GM18519 (cell line): ENCODE measurements at regions not wholly inside any gene's neighbourhood (a gene's known extent, or its start where the extent isn't known, plus 50 kb on each side); places are given as distances from the start of the nearest gene placed in this dataset.

Source experiments
- ATAC-seq: cut with Tn5 transposase; IDR thresholded peaks from one replicate; pipeline ENCODE4 v1.9.1; 2021; ENCODE audit warnings: mild to moderate bottlenecking, moderate library complexity; ENCODE audit not compliant: unreplicated experiment, low FRiP score

DNA sequence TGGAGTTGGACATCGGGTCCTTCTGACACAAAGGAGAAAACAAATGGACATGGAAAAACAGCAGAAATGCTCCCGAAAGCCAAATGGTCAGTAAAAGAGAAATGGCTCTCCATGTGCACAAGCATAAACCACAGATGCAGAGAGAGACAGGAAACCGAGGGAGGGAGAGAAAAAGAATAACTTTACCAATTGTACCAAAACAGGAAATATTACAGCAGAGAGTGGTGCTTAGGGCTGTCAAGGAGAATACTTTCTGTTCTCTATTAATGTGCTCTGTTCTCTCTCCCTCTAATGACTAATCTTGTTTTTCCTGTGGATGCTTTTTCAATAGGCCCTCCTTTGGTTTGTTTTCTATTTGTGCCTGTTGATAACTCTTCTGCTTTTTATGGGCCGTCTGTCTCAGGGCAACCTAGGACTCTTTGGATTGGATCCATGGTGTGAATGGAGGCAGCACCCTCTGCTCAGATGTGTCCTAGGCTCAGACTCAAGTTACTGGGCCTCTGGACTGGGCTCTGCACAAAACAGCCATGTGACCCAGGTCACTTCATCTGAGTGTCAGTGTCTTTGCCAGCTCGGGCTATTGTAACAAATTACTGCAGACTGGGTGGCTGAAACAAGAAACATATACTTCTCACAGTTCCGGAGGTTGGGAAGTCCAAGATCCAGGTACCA lies 663.0 kb downstream of the NPHP4 start:
- no peak for ATAC-seq

- no peak for ATAC-seq
These were observed 667.3 kb downstream of the NPHP4 start for GRCh38 chr1:5324883-5325282.

GRCh38 chr1:5318143-5318816 lies 663.9 kb downstream of the AJAP1 start:
- ATAC-seq = no peak

- ATAC-seq = no peak
These were observed 663.0 kb downstream of the AJAP1 start for GRCh38 chr1:5317391-5317790.

- ATAC-seq = no peak
These were observed 658.5 kb downstream of the AJAP1 start for GRCh38 chr1:5312862-5313261.

DNA sequence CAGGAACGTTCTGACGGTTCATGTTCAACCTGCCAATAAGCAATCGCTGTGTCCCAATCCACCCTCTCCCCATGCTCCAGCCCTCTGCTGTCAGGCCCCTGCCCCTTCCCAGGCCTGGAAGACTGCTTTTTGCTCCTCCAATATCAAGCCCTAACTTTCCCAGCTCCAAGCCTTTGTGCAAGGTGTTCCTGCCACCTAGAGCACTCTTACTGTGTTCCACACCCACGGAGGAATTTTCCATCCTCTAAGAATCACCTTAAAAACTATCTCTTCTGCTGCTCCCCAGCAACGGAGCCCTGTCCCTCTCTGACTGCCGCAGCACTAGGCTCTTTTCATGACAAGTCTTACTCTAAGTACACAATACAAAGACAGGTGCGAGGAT lies 657.9 kb downstream of the AJAP1 start:
- no peak for ATAC-seq

DNA sequence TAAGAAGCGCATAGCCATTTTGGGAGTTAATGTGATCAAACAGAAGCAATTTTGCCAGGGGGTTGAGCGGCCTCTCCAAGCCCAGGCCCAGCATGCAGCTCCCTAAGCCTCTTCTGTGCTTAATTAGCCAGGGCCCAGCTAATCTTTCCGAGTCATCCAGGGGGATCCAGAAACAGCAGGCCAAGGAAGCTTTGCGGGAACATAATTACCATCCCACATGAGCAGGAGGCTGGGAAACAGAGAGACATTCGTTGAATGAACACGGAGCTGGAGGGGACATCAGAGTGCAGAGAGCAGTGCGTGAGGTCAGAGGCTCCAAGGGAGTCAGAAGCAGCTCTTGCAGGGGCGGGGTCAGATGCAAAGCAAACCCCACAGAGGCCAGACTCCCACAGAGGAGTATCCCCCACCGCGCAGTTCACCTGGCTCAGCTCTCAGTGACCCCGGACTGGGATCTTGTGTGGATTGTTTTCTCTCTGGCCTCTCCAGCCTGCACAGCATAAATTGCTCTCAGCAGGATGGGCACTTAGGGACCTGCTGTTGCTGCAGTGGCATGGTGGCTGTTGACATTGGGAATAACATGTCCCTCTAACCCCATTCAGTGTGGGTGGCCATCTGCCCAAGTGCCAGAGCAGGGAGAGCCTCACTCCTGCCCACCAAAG lies 657.4 kb downstream of the AJAP1 start:
- ATAC-seq = no peak

- no peak for ATAC-seq
These were observed 656.7 kb downstream of the AJAP1 start for GRCh38 chr1:5311147-5311546.

- no peak for ATAC-seq
These were observed 653.8 kb downstream of the AJAP1 start for GRCh38 chr1:5308249-5308648.

GRCh38 chr1:5304702-5305101 lies 650.3 kb downstream of the AJAP1 start:
- no peak for ATAC-seq

DNA sequence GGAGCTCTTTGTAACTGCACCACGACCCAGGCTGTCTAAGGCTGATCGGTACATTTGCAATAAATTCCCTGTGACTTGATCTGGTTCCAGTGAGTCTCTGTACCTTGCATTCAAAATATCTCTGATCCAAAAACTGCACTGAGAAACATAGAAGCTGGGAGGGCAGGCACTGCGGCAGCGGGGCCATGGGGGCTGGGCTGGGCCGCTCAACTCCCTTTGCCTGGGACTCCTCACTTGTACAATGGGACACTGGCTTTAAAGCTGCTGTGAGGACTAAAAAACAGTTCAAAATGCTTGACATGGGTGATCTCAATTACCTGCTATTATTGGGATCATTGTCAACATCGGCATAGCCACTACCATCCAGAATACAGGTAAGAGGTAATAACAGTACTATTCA lies 644.0 kb downstream of the AJAP1 start:
- ATAC-seq = no peak

GRCh38 chr1:5297886-5298239 lies 643.5 kb downstream of the AJAP1 start:
- ATAC-seq = no peak

- ATAC-seq = no peak
These were observed 642.9 kb downstream of the AJAP1 start for GRCh38 chr1:5297180-5297885.

DNA sequence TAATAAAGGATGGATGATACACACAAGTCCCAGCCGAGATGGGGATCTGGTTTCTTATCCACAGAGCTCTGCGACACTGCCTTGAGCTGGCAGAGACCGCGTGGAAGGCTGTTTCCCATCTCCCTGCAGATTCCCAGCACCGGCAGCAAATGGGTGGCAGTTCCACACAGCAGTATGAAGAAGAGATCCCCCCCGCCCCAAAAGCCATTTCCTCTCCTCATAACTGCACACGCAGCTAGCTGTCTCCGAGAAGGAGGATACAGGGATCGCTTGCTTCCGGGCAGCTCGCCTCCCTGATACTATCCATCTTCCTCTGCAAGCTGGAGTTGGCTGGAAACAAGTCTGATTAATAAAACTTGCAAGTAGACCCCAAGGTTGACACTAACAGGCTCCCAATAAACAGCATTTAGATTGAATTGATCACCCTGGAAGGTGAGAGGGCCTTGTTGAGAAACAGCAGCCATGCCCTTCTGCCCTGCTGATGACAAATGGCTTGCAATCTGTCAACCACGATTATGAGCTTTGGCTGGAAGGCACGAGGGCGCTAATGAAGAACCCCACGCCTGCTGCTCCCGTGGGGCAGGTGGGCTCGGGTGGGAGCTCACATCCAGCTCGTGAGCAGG lies 642.3 kb downstream of the AJAP1 start:
- no peak for ATAC-seq

DNA sequence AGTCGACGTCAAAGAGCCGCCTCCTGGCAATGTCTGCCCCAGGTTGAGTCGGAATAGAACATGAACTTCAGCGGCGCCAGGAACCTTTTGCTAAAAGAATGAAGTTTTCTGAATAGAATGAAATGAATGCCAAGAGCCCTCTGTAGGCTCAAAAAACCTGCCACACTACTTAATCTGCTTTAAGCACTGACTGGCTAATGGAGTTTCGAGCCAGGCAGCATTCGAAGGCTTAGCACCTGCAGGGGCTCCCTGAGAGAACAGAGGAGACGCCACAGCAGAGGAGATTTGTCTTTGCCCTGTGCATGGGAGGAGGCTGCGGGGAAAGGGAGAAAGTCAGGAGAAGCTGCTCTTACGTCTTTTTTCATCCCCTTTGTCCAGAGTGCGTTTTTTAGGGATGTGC lies 641.7 kb downstream of the AJAP1 start:
- no peak for ATAC-seq

- no peak for ATAC-seq
These were observed 637.5 kb downstream of the AJAP1 start for GRCh38 chr1:5291889-5292288.

DNA sequence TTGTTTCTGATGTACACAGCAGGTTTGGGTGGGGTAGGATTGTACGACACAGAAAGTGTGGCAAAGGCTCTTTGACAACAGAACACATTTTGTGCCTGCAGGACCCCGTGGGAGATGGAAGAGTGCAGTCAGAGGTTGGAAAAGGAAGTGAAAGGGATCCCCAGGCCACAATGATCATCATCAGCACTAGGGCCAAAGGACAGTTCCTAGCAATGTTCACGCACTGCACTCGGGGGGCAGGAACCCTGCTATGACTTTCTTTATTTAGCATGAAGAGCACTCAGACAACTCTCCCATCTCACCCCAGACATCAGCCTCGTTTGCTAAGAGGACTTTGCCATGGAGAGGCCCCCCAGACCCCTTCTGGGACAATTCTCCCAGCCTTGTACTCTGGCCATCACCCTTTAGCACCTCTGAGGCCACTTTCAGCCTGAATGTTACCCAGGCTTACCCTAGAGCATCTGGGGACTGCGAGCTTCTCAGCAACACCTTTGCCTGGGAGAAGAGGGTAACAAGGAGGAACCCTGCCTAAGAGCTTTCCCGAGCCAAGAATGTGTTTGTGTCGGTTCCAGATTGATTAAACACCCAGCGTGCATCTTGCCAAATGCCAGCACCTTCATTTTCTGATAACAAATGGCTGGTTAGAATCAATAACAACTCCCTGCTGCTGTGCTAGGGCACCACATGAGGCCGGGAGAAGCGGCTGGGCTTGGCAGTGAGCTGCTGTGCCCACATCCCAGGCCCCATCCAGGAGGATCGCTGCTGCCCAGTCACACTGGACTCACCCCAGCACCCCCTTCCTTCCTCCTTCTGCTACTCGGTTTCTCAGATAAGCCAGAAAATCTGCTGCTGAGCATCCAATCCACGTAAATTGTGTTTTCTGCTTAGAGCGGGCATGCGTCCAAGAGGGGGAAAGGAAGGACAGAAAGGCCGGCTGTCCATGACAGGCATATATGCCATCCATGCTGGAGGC lies 633.1 kb downstream of the AJAP1 start:
- no peak for ATAC-seq

DNA sequence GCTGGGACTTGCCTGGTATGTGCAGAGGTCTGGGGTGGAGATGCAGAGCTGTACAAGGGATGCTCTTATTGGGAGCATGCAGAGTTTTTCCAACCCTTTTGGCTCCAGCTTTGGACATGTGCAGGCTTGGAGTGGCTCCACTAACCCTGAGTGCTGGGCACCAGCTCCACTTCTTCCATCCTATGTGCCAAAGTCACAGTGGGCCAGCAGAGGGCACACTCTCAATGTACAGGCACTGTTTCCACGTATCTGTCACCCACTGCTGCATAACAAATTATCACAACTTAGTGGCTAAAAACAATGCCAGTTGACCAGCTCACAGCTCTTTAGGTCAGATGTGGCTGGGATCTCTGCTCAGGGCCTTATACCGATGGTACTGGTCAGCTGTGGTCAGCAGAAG lies 631.8 kb downstream of the AJAP1 start:
- no peak for ATAC-seq

DNA sequence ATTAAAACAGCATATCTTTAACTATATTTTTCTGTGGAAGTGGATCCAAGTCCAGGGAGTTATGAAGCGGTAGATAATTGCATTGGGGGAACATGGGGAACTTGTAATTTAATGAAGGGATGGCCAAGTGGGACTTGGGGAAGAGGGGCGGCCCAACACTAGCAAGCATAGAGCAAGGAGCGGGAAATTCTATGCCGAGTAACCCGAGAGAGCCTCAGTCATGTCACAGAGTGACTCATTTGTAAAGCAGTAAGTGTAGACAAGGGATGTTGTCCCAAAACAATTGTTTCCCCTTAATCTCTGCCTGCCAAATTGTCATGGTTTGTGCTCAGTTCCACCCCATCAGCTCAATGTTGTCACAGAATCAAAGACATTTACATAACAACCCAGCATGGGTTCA lies 620.1 kb downstream of the AJAP1 start:
- ATAC-seq = no peak
